ENCODE measurements at regions not wholly inside any gene's neighbourhood (a gene's known extent, or its start where the extent isn't known, plus 50 kb on each side); places are given as distances from the start of the nearest gene placed in this dataset.

DNA sequence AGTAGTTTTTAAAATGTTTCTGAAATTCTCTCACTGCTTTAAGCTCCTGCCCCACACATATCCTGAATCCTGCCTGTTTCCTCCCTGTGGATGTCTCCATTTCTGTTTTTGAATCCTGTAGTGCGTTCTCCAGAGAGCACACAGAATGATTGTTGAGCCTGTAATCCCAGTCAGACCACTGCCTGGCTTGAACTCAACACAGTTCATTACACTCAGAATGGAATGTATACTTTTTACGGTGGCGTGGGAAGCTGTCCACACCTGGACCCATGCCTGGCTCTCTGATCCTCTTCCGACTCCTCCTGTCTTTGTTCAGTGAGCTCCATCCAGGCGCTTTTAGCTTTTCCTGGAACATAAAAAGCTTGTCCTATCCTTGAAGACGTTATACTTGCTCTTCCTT lies 1217.0 kb upstream of the PRKX start (continued):
- TF ChIP-seq, protein P1, sequence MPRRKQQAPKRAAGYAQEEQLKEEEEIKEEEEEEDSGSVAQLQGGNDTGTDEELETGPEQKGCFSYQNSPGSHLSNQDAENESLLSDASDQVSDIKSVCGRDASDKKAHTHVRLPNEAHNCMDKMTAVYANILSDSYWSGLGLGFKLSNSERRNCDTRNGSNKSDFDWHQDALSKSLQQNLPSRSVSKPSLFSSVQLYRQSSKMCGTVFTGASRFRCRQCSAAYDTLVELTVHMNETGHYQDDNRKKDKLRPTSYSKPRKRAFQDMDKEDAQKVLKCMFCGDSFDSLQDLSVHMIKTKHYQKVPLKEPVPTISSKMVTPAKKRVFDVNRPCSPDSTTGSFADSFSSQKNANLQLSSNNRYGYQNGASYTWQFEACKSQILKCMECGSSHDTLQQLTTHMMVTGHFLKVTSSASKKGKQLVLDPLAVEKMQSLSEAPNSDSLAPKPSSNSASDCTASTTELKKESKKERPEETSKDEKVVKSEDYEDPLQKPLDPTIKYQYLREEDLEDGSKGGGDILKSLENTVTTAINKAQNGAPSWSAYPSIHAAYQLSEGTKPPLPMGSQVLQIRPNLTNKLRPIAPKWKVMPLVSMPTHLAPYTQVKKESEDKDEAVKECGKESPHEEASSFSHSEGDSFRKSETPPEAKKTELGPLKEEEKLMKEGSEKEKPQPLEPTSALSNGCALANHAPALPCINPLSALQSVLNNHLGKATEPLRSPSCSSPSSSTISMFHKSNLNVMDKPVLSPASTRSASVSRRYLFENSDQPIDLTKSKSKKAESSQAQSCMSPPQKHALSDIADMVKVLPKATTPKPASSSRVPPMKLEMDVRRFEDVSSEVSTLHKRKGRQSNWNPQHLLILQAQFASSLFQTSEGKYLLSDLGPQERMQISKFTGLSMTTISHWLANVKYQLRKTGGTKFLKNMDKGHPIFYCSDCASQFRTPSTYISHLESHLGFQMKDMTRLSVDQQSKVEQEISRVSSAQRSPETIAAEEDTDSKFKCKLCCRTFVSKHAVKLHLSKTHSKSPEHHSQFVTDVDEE (CRISPR knock-in tag; IDR thresholded peaks at IDR 0.05) = no peak
- no peak for TF ChIP-seq ZNF70 (CRISPR knock-in tag; IDR thresholded peaks at IDR 0.05)
- no peak for TF ChIP-seq ZNF565 (CRISPR knock-in tag; conservative IDR thresholded peaks at IDR 0.05; ENCODE audit: low read depth)

DNA sequence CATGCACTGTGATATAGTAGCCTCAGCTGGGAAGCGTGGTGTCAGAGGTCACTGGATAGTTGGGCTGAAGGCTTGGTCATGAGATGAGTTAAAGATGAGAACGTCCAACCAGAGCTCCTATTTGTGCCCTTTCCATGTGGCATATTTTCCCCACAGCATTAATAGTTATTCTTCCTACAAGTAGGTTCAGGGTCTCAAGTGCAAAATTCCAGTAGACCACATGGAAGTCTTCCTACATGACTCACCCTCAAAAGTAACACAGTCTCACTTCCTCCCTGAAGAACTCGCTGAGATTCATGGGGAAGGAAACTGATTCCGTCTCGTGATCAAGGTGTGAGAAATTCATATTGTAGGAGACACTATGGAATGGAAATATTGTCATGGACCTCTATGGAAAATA lies 1212.5 kb upstream of the PRKX start:
- no peak for ATAC-seq
- TF ChIP-seq ZNF70 (CRISPR knock-in tag; IDR thresholded peaks at IDR 0.05) (no peak), TCF4 (CRISPR knock-in tag; IDR thresholded peaks at IDR 0.05; ENCODE audit: borderline replicate concordance) (no peak), ZNF8 (CRISPR knock-in tag; IDR thresholded peaks at IDR 0.05) (no peak)

DNA sequence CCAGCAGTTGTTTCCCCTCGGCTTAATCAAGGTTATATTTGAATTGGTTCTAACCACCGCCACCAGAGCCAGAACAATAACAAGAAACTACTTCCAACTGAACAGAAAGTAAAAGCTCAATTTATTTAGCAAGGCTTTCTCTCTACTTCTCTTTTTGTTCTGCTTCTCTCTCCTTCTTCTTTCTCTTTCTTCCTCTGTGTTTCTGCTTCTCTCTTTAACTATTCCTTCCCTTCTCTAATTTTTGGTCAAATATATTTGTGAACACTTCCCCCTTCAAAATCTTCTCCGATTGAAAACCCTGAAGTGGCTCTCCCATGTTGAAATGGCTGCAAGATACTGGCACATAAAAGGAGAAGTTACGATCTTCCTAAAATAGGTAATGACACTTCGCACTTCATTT lies 1195.9 kb upstream of the PRKX start:
- ATAC-seq = no peak
- TF ChIP-seq ZNF70 (CRISPR knock-in tag; IDR thresholded peaks at IDR 0.05) = no peak
- no peak for TF ChIP-seq SNAI2 (CRISPR knock-in tag; IDR thresholded peaks at IDR 0.05)
- no peak for TF ChIP-seq ZFP30 (CRISPR knock-in tag; IDR thresholded peaks at IDR 0.05)
- no peak for TF ChIP-seq CSDC2 (CRISPR knock-in tag; IDR thresholded peaks at IDR 0.05)
- no peak for TF ChIP-seq RARB (CRISPR knock-in tag; IDR thresholded peaks at IDR 0.05)
- TF ChIP-seq ARNTL (CRISPR knock-in tag; IDR thresholded peaks at IDR 0.05; ENCODE audit: borderline replicate concordance, low read depth) = no peak
- no peak for TF ChIP-seq ZNF565 (CRISPR knock-in tag; conservative IDR thresholded peaks at IDR 0.05; ENCODE audit: low read depth)
- TF ChIP-seq, protein P2, sequence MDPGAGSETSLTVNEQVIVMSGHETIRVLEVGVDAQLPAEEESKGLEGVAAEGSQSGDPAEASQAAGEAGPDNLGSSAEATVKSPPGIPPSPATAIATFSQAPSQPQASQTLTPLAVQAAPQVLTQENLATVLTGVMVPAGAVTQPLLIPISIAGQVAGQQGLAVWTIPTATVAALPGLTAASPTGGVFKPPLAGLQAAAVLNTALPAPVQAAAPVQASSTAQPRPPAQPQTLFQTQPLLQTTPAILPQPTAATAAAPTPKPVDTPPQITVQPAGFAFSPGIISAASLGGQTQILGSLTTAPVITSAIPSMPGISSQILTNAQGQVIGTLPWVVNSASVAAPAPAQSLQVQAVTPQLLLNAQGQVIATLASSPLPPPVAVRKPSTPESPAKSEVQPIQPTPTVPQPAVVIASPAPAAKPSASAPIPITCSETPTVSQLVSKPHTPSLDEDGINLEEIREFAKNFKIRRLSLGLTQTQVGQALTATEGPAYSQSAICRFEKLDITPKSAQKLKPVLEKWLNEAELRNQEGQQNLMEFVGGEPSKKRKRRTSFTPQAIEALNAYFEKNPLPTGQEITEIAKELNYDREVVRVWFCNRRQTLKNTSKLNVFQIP (CRISPR knock-in tag; IDR thresholded peaks at IDR 0.05; ENCODE audit: borderline replicate concordance, low read depth) = no peak
- no peak for TF ChIP-seq PPARA (CRISPR knock-in tag; IDR thresholded peaks at IDR 0.05; ENCODE audit: borderline replicate concordance)
- no peak for TF ChIP-seq TOX (CRISPR knock-in tag; IDR thresholded peaks at IDR 0.05; ENCODE audit: borderline replicate concordance)
- TF ChIP-seq OSR1 (CRISPR knock-in tag; IDR thresholded peaks at IDR 0.05) = no peak

DNA sequence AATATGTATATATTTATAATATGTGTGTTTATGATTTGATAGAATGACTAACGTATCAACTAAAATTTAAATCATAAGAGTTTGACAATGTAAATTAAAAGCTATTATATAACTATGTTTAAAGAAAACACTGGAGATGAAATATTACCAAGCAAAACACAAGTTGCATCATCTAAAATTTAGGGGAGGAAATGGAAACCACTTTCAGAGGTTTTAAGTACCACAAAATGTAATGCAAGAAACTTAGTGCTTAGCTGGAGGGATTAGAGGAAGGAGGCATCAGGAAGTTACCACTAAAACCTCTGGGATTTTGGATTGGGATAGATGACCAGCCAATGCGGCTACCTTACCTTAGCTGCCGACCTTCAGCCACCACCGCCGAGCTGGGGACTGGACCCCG lies 1192.1 kb upstream of the PRKX start:
- TF ChIP-seq ZFP3 (CRISPR knock-in tag; IDR thresholded peaks at IDR 0.05) (no peak), BACH2 (CRISPR knock-in tag; IDR thresholded peaks at IDR 0.05; ENCODE audit: borderline replicate concordance) (no peak), GLIS3 (CRISPR knock-in tag; IDR thresholded peaks at IDR 0.05) (no peak), CSDC2 (CRISPR knock-in tag; IDR thresholded peaks at IDR 0.05) (no peak)
- TF ChIP-seq, protein P3, sequence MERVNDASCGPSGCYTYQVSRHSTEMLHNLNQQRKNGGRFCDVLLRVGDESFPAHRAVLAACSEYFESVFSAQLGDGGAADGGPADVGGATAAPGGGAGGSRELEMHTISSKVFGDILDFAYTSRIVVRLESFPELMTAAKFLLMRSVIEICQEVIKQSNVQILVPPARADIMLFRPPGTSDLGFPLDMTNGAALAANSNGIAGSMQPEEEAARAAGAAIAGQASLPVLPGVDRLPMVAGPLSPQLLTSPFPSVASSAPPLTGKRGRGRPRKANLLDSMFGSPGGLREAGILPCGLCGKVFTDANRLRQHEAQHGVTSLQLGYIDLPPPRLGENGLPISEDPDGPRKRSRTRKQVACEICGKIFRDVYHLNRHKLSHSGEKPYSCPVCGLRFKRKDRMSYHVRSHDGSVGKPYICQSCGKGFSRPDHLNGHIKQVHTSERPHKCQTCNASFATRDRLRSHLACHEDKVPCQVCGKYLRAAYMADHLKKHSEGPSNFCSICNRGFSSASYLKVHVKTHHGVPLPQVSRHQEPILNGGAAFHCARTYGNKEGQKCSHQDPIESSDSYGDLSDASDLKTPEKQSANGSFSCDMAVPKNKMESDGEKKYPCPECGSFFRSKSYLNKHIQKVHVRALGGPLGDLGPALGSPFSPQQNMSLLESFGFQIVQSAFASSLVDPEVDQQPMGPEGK (CRISPR knock-in tag; IDR thresholded peaks at IDR 0.05; ENCODE audit: borderline replicate concordance) = no peak
- ATAC-seq = no peak

DNA sequence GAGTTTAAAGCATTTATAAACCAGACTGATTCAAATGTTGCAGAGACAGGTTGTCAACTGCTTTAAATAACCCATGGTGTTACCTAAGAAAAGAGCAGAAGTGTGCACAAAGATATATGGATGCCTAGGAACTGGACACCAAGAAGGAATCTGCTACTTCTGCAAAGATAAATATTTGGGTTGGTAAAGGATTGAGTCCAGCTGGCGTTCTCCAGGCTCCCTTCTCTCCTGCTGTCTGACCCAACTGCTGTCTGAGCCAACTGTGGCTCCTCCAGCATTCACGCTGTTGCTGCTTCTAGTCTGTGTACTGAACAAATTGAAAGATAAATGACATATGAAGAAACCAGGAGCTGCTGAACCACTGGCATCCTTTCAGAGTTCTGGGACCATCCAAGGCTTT lies 1167.8 kb upstream of the PRKX start:
- TF ChIP-seq RARB (CRISPR knock-in tag; IDR thresholded peaks at IDR 0.05) (no peak), ZNF8 (CRISPR knock-in tag; IDR thresholded peaks at IDR 0.05) (no peak), PPARA (CRISPR knock-in tag; IDR thresholded peaks at IDR 0.05; ENCODE audit: borderline replicate concordance) (no peak), ESRRG (CRISPR knock-in tag; IDR thresholded peaks at IDR 0.05) (no peak), CSDC2 (CRISPR knock-in tag; IDR thresholded peaks at IDR 0.05) (no peak), GLIS3 (CRISPR knock-in tag; IDR thresholded peaks at IDR 0.05) (no peak), SNAI2 (CRISPR knock-in tag; IDR thresholded peaks at IDR 0.05) (no peak), ZFP3 (CRISPR knock-in tag; IDR thresholded peaks at IDR 0.05) (no peak)
- TF ChIP-seq, protein P3 (CRISPR knock-in tag; IDR thresholded peaks at IDR 0.05; ENCODE audit: borderline replicate concordance) = no peak
- no peak for ATAC-seq
